Hepatocyte (in vitro differentiated cells): ENCODE measurements at regions not wholly inside any gene's neighbourhood (a gene's known extent, or its start where the extent isn't known, plus 50 kb on each side); places are given as distances from the start of the nearest gene placed in this dataset.

Experiments used
- DNase-seq: peaks from one replicate; pipeline ENCODE4 v3.0.0-alpha.2; 2016; ENCODE audit warnings: low spot score
- H2AFZ ChIP-seq: fragments of 200-600 bp; sonication (generic); 2 replicates; pipeline ENCODE4 v1.6.0; 2016; ENCODE audit warnings: antibody characterized with exemption, mild to moderate bottlenecking
- H3K27ac ChIP-seq: fragments of 200-600 bp; sonication (generic); 2 replicates; pipeline ENCODE4 v1.5.1; 2016; ENCODE audit warnings: mild to moderate bottlenecking
- H3K27me3 ChIP-seq: fragments of 200-600 bp; sonication (generic); 2 replicates; pipeline ENCODE4 v1.6.1; 2016
- H3K36me3 ChIP-seq: fragments of 200-600 bp; sonication (generic); replicated peaks from 2 replicates; pipeline ENCODE4 v1.5.1; 2016; ENCODE audit warnings: low read depth; ENCODE audit not compliant: insufficient read depth
- H3K4me1 ChIP-seq: fragments of 200-600 bp; sonication (generic); 2 replicates; pipeline ENCODE4 v1.5.1; 2016; ENCODE audit warnings: mild to moderate bottlenecking, moderate library complexity; ENCODE audit not compliant: insufficient read depth
- H3K4me2 ChIP-seq: fragments of 200-600 bp; sonication (generic); 2 replicates; pipeline ENCODE4 v1.6.0; 2016
- H3K4me3 ChIP-seq: fragments of 200-600 bp; sonication (generic); 2 replicates; pipeline ENCODE4 v1.5.1; 2016; ENCODE audit warnings: mild to moderate bottlenecking
- H3K79me2 ChIP-seq: fragments of 200-600 bp; sonication (generic); 2 replicates; pipeline ENCODE4 v1.6.0; 2017; ENCODE audit warnings: mild to moderate bottlenecking
- H3K9me2 ChIP-seq: fragments of 200-600 bp; sonication (generic); replicated peaks from 2 replicates; pipeline ENCODE4 v1.6.0; 2017; ENCODE audit warnings: mild to moderate bottlenecking; ENCODE audit not compliant: insufficient read depth
- H3K9me3 ChIP-seq: fragments of 200-600 bp; sonication (generic); 2 replicates; pipeline ENCODE4 v1.5.1; 2016; ENCODE audit warnings: low read depth, mild to moderate bottlenecking
- H4K20me1 ChIP-seq: fragments of 200-600 bp; sonication (generic); 2 replicates; pipeline ENCODE4 v1.6.0; 2016; ENCODE audit warnings: mild to moderate bottlenecking; ENCODE audit not compliant: insufficient read depth, poor library complexity, severe bottlenecking
- CTCF ChIP-seq: fragments of 200-600 bp; sonication (generic); IDR thresholded peaks from 2 replicates; pipeline ENCODE4 v1.5.1; 2016; ENCODE audit warnings: antibody characterized with exemption, mild to moderate bottlenecking; ENCODE audit not compliant: poor library complexity
- EZH2 ChIP-seq: fragments of 200-600 bp; sonication (generic); IDR thresholded peaks from 2 replicates; pipeline ENCODE4 v1.6.1; 2016; ENCODE audit warnings: antibody characterized with exemption, mild to moderate bottlenecking, borderline replicate concordance
- EZH2phosphoT487 ChIP-seq: fragments of 200-600 bp; sonication (generic); IDR thresholded peaks from one replicate; pipeline ENCODE4 v1.6.1; 2018; ENCODE audit warnings: antibody characterized with exemption, mild to moderate bottlenecking, low read depth, moderate library complexity; ENCODE audit not compliant: unreplicated experiment, severe bottlenecking
- WGBS: methylation state at CpG from one replicate; pipeline ENCODE4 v1.1.6; 2016; ENCODE audit warnings: low lambda C conversion rate; ENCODE audit errors: missing lambda C conversion rate; 5-methylcytosine and 5-hydroxymethylcytosine counted together

GRCh38 chr17:77438241-77439188, 297.7 kb downstream of the SEC14L1 start:
- Histone ChIP-seq H4K20me1 (peaks cover 54% of the 10 kb centered on the region), H3K9me3 (no peaks in the 10 kb centered on the region), H3K4me2 (peak overlapping the region; percentile 63), H3K79me2 (peaks cover 98% of the 10 kb centered on the region), H3K4me3 (no peak overlapping the region), H3K4me1 (peaks cover 89% of the 10 kb centered on the region), H3K36me3 (no peaks in the 10 kb centered on the region), H3K9me2 (no peaks in the 10 kb centered on the region), H2AFZ (no peak overlapping the region), H3K27ac (peak overlapping the region; percentile 80), H3K27me3 (no peaks in the 10 kb centered on the region)
- no peak for DNase-seq
- 78% methylated on average over 14 of the region's 14 CpGs for WGBS
- TF ChIP-seq EZH2phosphoT487 (no peak), EZH2 (no peak), CTCF (no peak)

GRCh38 chr17:77439189-77440018, 298.6 kb downstream of the SEC14L1 start:
- WGBS: 56% methylated on average over 15 of the region's 15 CpGs
- H3K27ac ChIP-seq: peak overlapping the region; percentile 80
- no peak for TF ChIP-seq EZH2phosphoT487
- TF ChIP-seq EZH2: no peak
- TF ChIP-seq CTCF: no peak
- H3K79me2 ChIP-seq: peaks cover 98% of the 10 kb centered on the region
- peaks cover 45% of the 10 kb centered on the region for H4K20me1 ChIP-seq
- H2AFZ ChIP-seq: no peak overlapping the region
- no peaks in the 10 kb centered on the region for H3K9me3 ChIP-seq
- H3K27me3 ChIP-seq: no peaks in the 10 kb centered on the region
- H3K9me2 ChIP-seq: no peaks in the 10 kb centered on the region
- peak overlapping the region; percentile 63 for H3K4me2 ChIP-seq
- no peaks in the 10 kb centered on the region for H3K36me3 ChIP-seq
- peaks cover 89% of the 10 kb centered on the region for H3K4me1 ChIP-seq
- DNase-seq: peak; percentile 68
- H3K4me3 ChIP-seq: no peak overlapping the region

- Histone ChIP-seq H2AFZ (no peak overlapping the region), H3K4me3 (no peak overlapping the region), H4K20me1 (peaks cover 36% of the 10 kb centered on the region), H3K79me2 (peaks cover 97% of the 10 kb centered on the region), H3K9me3 (no peaks in the 10 kb centered on the region), H3K4me2 (no peak overlapping the region), H3K4me1 (peaks cover 89% of the 10 kb centered on the region), H3K27me3 (no peaks in the 10 kb centered on the region), H3K9me2 (no peaks in the 10 kb centered on the region), H3K36me3 (no peaks in the 10 kb centered on the region), H3K27ac (peak overlapping the region; percentile 80)
- no peak for TF ChIP-seq EZH2phosphoT487
- TF ChIP-seq CTCF: no peak
- TF ChIP-seq EZH2: no peak
- no peak for DNase-seq
- 91% methylated on average over 12 of the region's 12 CpGs for WGBS
Measured at GRCh38 chr17:77440560-77440981, 299.8 kb downstream of the SEC14L1 start.
